H1 (cell line): ENCODE measurements at regions not wholly inside any gene's neighbourhood (a gene's known extent, or its start where the extent isn't known, plus 50 kb on each side); places are given as distances from the start of the nearest gene placed in this dataset.

Source experiments
- ATF2 ChIP-seq: IDR thresholded peaks from 2 replicates; pipeline ENCODE4 v1.6.1; 2012; ENCODE audit warnings: low read length, inconsistent platforms
- KDM5A ChIP-seq: fragments of 200-600 bp; IDR thresholded peaks from 2 replicates; pipeline ENCODE4 v1.7.1; 2012; ENCODE audit warnings: mild to moderate bottlenecking, low read length, inconsistent platforms, mixed read lengths

- TF ChIP-seq ATF2 (no peak), KDM5A (no peak)
Measured at GRCh38 chrX:106331606-106332005, 163.5 kb downstream of the PWWP3B start (continued).
